Endothelial cell (in vitro differentiated cells): ENCODE measurements at regions not wholly inside any gene's neighbourhood (a gene's known extent, or its start where the extent isn't known, plus 50 kb on each side); places are given as distances from the start of the nearest gene placed in this dataset.

ENCODE experiments used
- DNase-seq: peaks from one replicate; pipeline ENCODE4 v3.0.0; 2021; ENCODE audit warnings: low spot score
- H3K27ac Mint-ChIP-seq: one replicate; pipeline ENCODE4 v1.8.0; 2021; ENCODE audit warnings: mixed read lengths, inconsistent platforms; ENCODE audit not compliant: unreplicated experiment
- H3K27me3 Mint-ChIP-seq: one replicate; pipeline ENCODE4 v1.8.0; 2021; ENCODE audit warnings: mild to moderate bottlenecking, moderate library complexity, mixed read lengths, inconsistent platforms; ENCODE audit not compliant: unreplicated experiment
- H3K36me3 Mint-ChIP-seq: one replicate; pipeline ENCODE4 v1.8.0; 2021; ENCODE audit warnings: mild to moderate bottlenecking, low read depth, mixed read lengths, inconsistent platforms; ENCODE audit not compliant: unreplicated experiment
- H3K4me1 Mint-ChIP-seq: one replicate; pipeline ENCODE4 v1.8.0; 2021; ENCODE audit warnings: mild to moderate bottlenecking, mixed read lengths, inconsistent platforms; ENCODE audit not compliant: unreplicated experiment
- H3K4me3 Mint-ChIP-seq: one replicate; pipeline ENCODE4 v1.8.0; 2021; ENCODE audit warnings: mild to moderate bottlenecking, mixed read lengths, inconsistent platforms; ENCODE audit not compliant: unreplicated experiment
- H3K9me3 Mint-ChIP-seq: one replicate; pipeline ENCODE4 v1.8.0; 2021; ENCODE audit warnings: mixed read lengths, inconsistent platforms; ENCODE audit not compliant: unreplicated experiment
- TF ChIP-seq, protein P1 (sequence below): fragments of 200-600 bp; sonication (generic); IDR thresholded peaks from one replicate; pipeline ENCODE4 v1.5.0; 2021; ENCODE audit warnings: antibody characterized with exemption; ENCODE audit not compliant: unreplicated experiment

DNA sequence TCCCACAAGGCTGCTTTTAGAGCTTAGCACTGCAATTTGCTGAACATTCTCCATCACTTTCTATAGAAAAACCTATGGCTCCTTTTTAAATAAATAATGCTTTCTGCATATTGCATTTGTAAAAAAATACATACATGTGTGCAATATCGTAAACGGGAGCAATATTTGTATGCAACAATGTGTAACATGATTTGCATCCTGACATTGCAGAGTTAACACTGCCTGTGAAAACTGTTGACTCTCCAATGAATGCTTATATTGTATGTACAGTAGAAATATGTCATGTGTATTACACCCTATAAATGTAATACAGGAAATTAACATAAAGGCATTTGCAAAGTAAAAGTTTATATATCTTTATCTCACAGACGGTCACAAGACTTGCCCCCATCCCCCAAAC is 135.0 kb upstream of the PIEZO2 start:
- Mint-ChIP-seq H3K36me3 (peaks cover 4% of the 10 kb centered on the region), H3K9me3 (no peaks in the 10 kb centered on the region), H3K27me3 (no peaks in the 10 kb centered on the region), H3K4me3 (no peak overlapping the region), H3K4me1 (no peaks in the 10 kb centered on the region), H3K27ac (no peak overlapping the region)
- TF ChIP-seq, protein P1, sequence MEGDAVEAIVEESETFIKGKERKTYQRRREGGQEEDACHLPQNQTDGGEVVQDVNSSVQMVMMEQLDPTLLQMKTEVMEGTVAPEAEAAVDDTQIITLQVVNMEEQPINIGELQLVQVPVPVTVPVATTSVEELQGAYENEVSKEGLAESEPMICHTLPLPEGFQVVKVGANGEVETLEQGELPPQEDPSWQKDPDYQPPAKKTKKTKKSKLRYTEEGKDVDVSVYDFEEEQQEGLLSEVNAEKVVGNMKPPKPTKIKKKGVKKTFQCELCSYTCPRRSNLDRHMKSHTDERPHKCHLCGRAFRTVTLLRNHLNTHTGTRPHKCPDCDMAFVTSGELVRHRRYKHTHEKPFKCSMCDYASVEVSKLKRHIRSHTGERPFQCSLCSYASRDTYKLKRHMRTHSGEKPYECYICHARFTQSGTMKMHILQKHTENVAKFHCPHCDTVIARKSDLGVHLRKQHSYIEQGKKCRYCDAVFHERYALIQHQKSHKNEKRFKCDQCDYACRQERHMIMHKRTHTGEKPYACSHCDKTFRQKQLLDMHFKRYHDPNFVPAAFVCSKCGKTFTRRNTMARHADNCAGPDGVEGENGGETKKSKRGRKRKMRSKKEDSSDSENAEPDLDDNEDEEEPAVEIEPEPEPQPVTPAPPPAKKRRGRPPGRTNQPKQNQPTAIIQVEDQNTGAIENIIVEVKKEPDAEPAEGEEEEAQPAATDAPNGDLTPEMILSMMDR = no peak
- no peak for DNase-seq

DNA sequence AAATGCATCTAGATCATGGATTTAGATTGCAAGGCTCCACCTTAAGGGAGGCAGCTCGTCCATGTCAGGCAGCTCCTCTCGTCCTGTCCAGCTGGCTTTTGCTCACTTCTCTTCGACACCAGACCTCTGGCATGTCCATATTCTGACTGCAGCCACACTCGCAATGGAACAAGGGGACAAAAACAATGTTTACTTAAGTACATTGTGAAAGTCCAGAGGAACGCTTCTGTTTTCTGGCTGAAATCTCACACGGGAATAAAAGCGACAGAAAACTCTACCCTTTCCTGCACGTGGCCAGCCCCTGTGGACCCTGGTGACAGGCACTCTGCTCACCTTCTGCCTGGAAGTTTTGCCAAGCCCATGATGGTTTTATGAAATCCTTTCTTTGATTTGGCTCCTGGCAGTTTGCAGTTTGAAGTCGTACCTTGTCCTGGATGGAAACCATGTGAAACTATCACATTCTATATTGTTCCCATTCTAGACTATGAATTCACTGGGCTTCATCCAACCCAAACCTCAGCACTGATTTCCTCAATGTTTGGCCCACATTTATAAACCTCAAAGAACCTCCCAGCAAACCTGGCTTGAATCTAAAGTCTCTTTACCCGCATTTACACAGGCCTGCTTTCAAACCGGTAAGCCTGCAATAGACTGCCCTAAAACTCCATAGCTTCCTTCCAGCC is 134.3 kb upstream of the PIEZO2 start:
- TF ChIP-seq, protein P1 = no peak
- no peak overlapping the region for H3K27ac Mint-ChIP-seq

DNA sequence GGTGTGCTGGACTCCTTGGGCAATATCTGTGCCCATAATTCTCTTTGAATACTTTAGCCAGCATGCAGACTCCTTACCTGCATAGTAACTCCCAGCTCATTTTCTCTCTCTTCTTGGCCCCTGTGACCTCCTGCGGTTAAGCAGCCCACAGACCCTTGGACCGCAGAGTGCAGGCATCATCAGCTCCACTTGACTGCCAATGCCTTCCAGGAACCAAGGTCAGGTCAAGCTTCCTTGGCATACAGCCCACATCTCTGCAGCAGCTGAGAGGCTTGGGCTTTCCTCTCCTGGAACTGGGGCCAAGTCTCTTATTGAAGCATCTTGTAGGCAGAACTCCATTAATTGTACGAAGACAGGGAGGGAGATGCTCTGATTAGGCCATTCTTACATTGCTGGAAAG is 130.1 kb upstream of the PIEZO2 start:
- no peaks in the 10 kb centered on the region for H3K9me3 Mint-ChIP-seq
- H3K4me1 Mint-ChIP-seq = no peaks in the 10 kb centered on the region
- no peak for DNase-seq
- H3K27ac Mint-ChIP-seq = no peak overlapping the region
- TF ChIP-seq, protein P1 = no peak
- no peaks in the 10 kb centered on the region for H3K27me3 Mint-ChIP-seq
- H3K36me3 Mint-ChIP-seq = peaks cover 4% of the 10 kb centered on the region
- no peak overlapping the region for H3K4me3 Mint-ChIP-seq

More for the DNA sequence above, 134.3 kb upstream of the PIEZO2 start:
- Mint-ChIP-seq H3K27me3 (no peaks in the 10 kb centered on the region), H3K4me1 (no peaks in the 10 kb centered on the region), H3K9me3 (no peaks in the 10 kb centered on the region), H3K36me3 (peaks cover 4% of the 10 kb centered on the region), H3K4me3 (no peak overlapping the region)
- DNase-seq = no peak

DNA sequence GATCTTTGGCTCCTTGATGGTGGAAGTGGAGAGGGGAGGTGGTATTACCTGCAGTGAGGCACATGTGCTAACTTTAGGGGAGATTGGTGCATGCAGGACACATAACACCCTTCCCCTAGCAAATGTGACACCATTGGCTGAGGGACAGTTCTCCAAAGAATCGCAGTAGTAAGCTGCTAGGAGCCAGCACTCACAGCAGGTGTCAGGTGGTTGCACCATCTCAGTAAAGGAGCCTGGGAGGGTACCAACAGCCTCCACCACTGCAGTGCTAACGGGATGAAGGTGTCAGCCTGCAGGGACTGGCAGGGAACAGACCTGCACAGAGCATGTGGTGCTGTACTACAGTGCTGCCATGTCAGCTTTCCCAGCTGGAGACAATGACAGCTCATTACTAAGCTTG is 127.3 kb upstream of the PIEZO2 start:
- no peak for DNase-seq
- Mint-ChIP-seq H3K36me3 (peaks cover 4% of the 10 kb centered on the region), H3K9me3 (no peaks in the 10 kb centered on the region), H3K27me3 (peaks cover 2% of the 10 kb centered on the region), H3K4me1 (peaks cover 10% of the 10 kb centered on the region), H3K4me3 (no peak overlapping the region), H3K27ac (no peak overlapping the region)
- TF ChIP-seq, protein P1 = no peak

DNA sequence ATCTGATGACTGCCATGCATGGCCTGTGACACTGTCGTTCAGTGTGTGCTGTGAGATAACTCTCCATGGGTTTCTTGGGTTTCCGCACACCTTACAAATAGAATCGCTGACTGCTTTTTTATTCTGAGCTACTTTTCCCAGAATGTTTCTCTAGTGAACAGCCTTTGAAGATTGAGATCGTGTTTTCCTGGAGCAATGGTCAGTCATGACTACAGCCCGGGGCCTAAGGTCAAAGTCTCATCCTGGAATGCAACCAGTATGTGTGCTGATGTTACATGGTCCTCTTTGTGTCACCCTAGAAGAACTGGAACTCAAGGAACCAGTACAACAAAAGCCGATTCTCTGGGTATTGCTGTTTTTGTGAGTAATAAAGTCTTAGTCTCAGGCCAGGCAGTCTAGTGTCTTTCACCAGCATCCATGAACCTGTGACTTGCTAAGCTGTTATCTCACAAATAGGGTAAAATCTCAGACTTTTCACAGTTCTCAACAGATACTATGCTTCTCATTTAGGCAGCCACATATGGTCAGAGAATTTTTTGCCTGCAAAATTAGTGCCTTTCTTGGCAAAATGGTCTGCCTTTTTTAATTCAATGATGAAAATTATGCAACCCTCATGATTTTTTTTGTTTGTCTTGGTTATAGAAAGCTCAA is 124.9 kb upstream of the PIEZO2 start:
- Mint-ChIP-seq H3K4me3 (no peak overlapping the region), H3K27me3 (peaks cover 2% of the 10 kb centered on the region), H3K27ac (no peak overlapping the region), H3K9me3 (no peaks in the 10 kb centered on the region), H3K36me3 (no peaks in the 10 kb centered on the region), H3K4me1 (peaks cover 12% of the 10 kb centered on the region)
- DNase-seq = no peak
- TF ChIP-seq, protein P1 = no peak
